HCT116 (cell line): ENCODE measurements at regions not wholly inside any gene's neighbourhood (a gene's known extent, or its start where the extent isn't known, plus 50 kb on each side); places are given as distances from the start of the nearest gene placed in this dataset.

ENCODE experiments used
- ATAC-seq: fragments of 200-7000 bp; cut with Tn5 transposase; 2 replicates; pipeline ENCODE4 v1.9.1; 2020; ENCODE audit warnings: mild to moderate bottlenecking, moderate library complexity
- BruUV-seq: library from RNA; stranded (reverse); fragments of 400-500 nt; replicated peaks from 2 replicates; lab custom pipeline; 2021; lab: Mats Ljungman, UMichigan
- CTCF ChIA-PET: fragments of 300-600 bp; sonication (Branson Sonifier 250); formaldehyde crosslinking; loops from one replicate; lab custom pipeline; 2021; ENCODE audit warnings: antibody characterized with exemption; lab: Charles Lee
- POLR2A ChIA-PET: fragments of 300-600, 350-600 bp; sonication (Branson Sonifier 250); formaldehyde crosslinking; loops from one replicate; lab custom pipeline; 2021; ENCODE audit warnings: antibody characterized with exemption; lab: Charles Lee
- RAD21 ChIA-PET, 2 experiments: fragments of 300-600 bp; sonication (Branson Sonifier 250); formaldehyde crosslinking; loops; one replicate each; lab custom pipeline; 2023; ENCODE audit warnings: low total read pairs in 2 of 2; ENCODE audit not compliant: uncharacterized antibody in 2 of 2, unreplicated experiment in 2 of 2, low non-redundant PET in 1 of 2; lab: Charles Lee
- DNase-seq: peaks from one replicate; pipeline ENCODE4 v3.0.0-alpha.2; 2010; ENCODE audit warnings: low read depth, low spot score
- H2AFZ ChIP-seq: fragments of 200-600 bp; shearing (Covaris generic), sonication (generic); 2 replicates; pipeline ENCODE4 v1.6.1; 2017; ENCODE audit warnings: low read depth, mixed run types, mixed read lengths, antibody characterized with exemption, low read length; ENCODE audit not compliant: poor library complexity, severe bottlenecking
- H3K27ac ChIP-seq: 2 replicates; pipeline ENCODE4 v1.5.1; 2012; ENCODE audit warnings: low read depth, low read length
- H3K27me3 ChIP-seq: fragments of 200-600 bp; sonication (generic); 2 replicates; pipeline ENCODE4 v1.6.1; 2016; ENCODE audit warnings: mixed run types, low read length, mixed read lengths; ENCODE audit not compliant: insufficient read depth
- H3K36me3 ChIP-seq, 2 experiments: fragments of 200-500 bp in 1 of 2; fragments of 200-600 bp in 1 of 2; sonication (Bioruptor generic) in 1 of 2; sonication (generic) in 1 of 2; 2 replicates each; pipeline versions ENCODE4 v1.5.1 to v1.6.1; 2014 to 2016; ENCODE audit warnings: low read length in 2 of 2, inconsistent platforms in 1 of 2, mixed read lengths in 1 of 2, mixed run types in 1 of 2; ENCODE audit not compliant: insufficient read depth in 2 of 2, control insufficient read depth in 1 of 2
- H3K4me1 ChIP-seq, 2 experiments: fragments of 200-600 bp in 1 of 2; sonication (generic) in 1 of 2; 2 replicates each; pipeline versions ENCODE4 v1.5.1 to v1.6.1; 2012 to 2017; ENCODE audit warnings: low read length in 2 of 2, inconsistent platforms in 1 of 2, mild to moderate bottlenecking in 1 of 2, mixed read lengths in 1 of 2, mixed run types in 1 of 2, moderate library complexity in 1 of 2; ENCODE audit not compliant: insufficient read depth in 2 of 2, control insufficient read depth in 1 of 2
- H3K4me2 ChIP-seq: fragments of 200-600 bp; sonication (generic); 2 replicates; pipeline ENCODE4 v1.6.1; 2017; ENCODE audit warnings: mixed run types, low read length, mixed read lengths
- H3K4me3 ChIP-seq, 2 experiments: fragments of 200-600 bp in 1 of 2; sonication (generic) in 1 of 2; replicated peaks in 1 of 2; 2 replicates each; pipeline ENCODE4 v1.5.1; 2011 to 2016; ENCODE audit warnings: low read length in 2 of 2, control low read depth in 1 of 2, low read depth in 1 of 2, mild to moderate bottlenecking in 1 of 2, mixed read lengths in 1 of 2, mixed run types in 1 of 2
- H3K79me2 ChIP-seq: fragments of 200-600 bp; sonication (generic); 2 replicates; pipeline ENCODE4 v1.6.1; 2017; ENCODE audit warnings: mild to moderate bottlenecking, mixed run types, low read length, moderate library complexity, mixed read lengths; ENCODE audit not compliant: insufficient read depth
- H3K9ac ChIP-seq: fragments of 200-600 bp; sonication (generic); 2 replicates; pipeline ENCODE4 v1.6.1; 2016; ENCODE audit warnings: low read length, mixed read lengths
- H3K9me2 ChIP-seq: fragments of 200-600 bp; sonication (generic), shearing (Covaris generic); 2 replicates; pipeline ENCODE4 v1.6.1; 2017; ENCODE audit warnings: mixed run types, mild to moderate bottlenecking, moderate library complexity; ENCODE audit not compliant: insufficient read depth
- H3K9me3 ChIP-seq, 2 experiments: fragments of 200-500 bp in 1 of 2; fragments of 200-600 bp in 1 of 2; sonication (Bioruptor generic) in 1 of 2; sonication (generic) in 1 of 2; 2 replicates each; pipeline ENCODE4 v1.6.1; 2014 to 2017; ENCODE audit warnings: low read length in 2 of 2, mixed read lengths in 2 of 2, inconsistent platforms in 1 of 2, low read depth in 1 of 2, mild to moderate bottlenecking in 1 of 2, mixed run types in 1 of 2, moderate library complexity in 1 of 2; ENCODE audit not compliant: control insufficient read depth in 1 of 2, insufficient read depth in 1 of 2
- H4K20me1 ChIP-seq: fragments of 200-600 bp; sonication (generic), shearing (Covaris generic); 2 replicates; pipeline ENCODE4 v1.6.1; 2017; ENCODE audit warnings: mixed run types, mild to moderate bottlenecking, moderate library complexity; ENCODE audit not compliant: insufficient read depth
- CTCF ChIP-seq, 3 experiments: fragments of 200-600 bp in 1 of 3; sonication (generic) in 1 of 3; IDR thresholded peaks in 2 of 3; conservative IDR thresholded peaks in 1 of 3; 2 replicates each; pipeline ENCODE4 v1.5.1; 2012 to 2017; ENCODE audit warnings: low read depth in 2 of 3, low read length in 2 of 3, antibody characterized with exemption in 1 of 3, borderline replicate concordance in 1 of 3, control low read depth in 1 of 3, mild to moderate bottlenecking in 1 of 3, mixed read lengths in 1 of 3, mixed run types in 1 of 3, moderate library complexity in 1 of 3; ENCODE audit not compliant: insufficient read depth in 1 of 3
- EGR1 ChIP-seq: IDR thresholded peaks from 2 replicates; pipeline ENCODE4 v1.6.1; 2012; ENCODE audit warnings: low read depth
- ELF1 ChIP-seq: IDR thresholded peaks from 2 replicates; pipeline ENCODE4 v1.6.1; 2012; ENCODE audit warnings: low read depth, borderline replicate concordance
- EZH2 ChIP-seq: fragments of 200-600 bp; sonication (generic); IDR thresholded peaks from 2 replicates; pipeline ENCODE4 v1.6.1; 2017; ENCODE audit warnings: antibody characterized with exemption, mixed run types
- FOSL1 ChIP-seq: IDR thresholded peaks from 2 replicates; pipeline ENCODE4 v1.6.1; 2012; ENCODE audit warnings: low read depth
- POLR2A ChIP-seq: IDR thresholded peaks from 2 replicates; pipeline ENCODE4 v1.7.0; 2011; ENCODE audit warnings: borderline replicate concordance; ENCODE audit not compliant: insufficient read depth, insufficient read length; ENCODE audit errors: extremely low read depth
- RAD21 ChIP-seq: IDR thresholded peaks from 2 replicates; pipeline ENCODE4 v1.6.1; 2012; ENCODE audit warnings: low read depth, mild to moderate bottlenecking
- SIN3A ChIP-seq: IDR thresholded peaks from 2 replicates; pipeline ENCODE4 v1.6.1; 2012; ENCODE audit warnings: low read depth
- SRF ChIP-seq: IDR thresholded peaks from 2 replicates; pipeline ENCODE4 v1.6.1; 2012; ENCODE audit warnings: low read depth
- TCF7L2 ChIP-seq: IDR thresholded peaks from 2 replicates; pipeline ENCODE4 v1.7.0; 2011; ENCODE audit warnings: borderline replicate concordance, inconsistent platforms; ENCODE audit not compliant: insufficient read depth, insufficient read length; ENCODE audit errors: extremely low read depth
- YY1 ChIP-seq: IDR thresholded peaks from 2 replicates; pipeline ENCODE4 v1.6.1; 2011; ENCODE audit warnings: low read length, low read depth, moderate library complexity, mild to moderate bottlenecking; ENCODE audit not compliant: insufficient replicate concordance; ENCODE audit errors: extremely low read depth
- ZFX ChIP-seq: fragments of 450-650 bp; IDR thresholded peaks from 2 replicates; pipeline ENCODE4 v1.6.1; 2017
- intact Hi-C: fragments of 100-400 bp; cut with micrococcal nuclease; formaldehyde crosslinking; loops from 2 replicates; pipeline ENCODE4 v1.10.0; 2022
- TF ChIP-seq, protein P1 (sequence below): IDR thresholded peaks from 2 replicates; pipeline ENCODE4 v1.6.1; 2012

- H3K4me2 ChIP-seq, result no peak overlapping the region
- H3K9me3 ChIP-seq, result no peaks in the 10 kb centered on the region
- no peak overlapping the region for H3K27ac ChIP-seq
- H3K4me3 ChIP-seq, result no peak overlapping the region
- no TSS peak for BruUV-seq
- intact Hi-C loops, result no loop called here
- ATAC-seq (no peak), DNase-seq (no peak)
- H3K79me2 ChIP-seq, result no peaks in the 10 kb centered on the region
- no peak overlapping the region for H2AFZ ChIP-seq
- CTCF ChIA-PET, result no interaction called here
- TF ChIP-seq EZH2 (no peak), POLR2A (no peak), ZFX (no peak)
- no peaks in the 10 kb centered on the region for H3K36me3 ChIP-seq
- POLR2A ChIA-PET, result no interaction called here
- no peaks in the 10 kb centered on the region for H3K9me2 ChIP-seq
- H4K20me1 ChIP-seq, result no peaks in the 10 kb centered on the region
- H3K9ac ChIP-seq, result no peak overlapping the region
- RAD21 ChIA-PET, result no interaction called here
- no peaks in the 10 kb centered on the region for H3K27me3 ChIP-seq
- H3K4me1 ChIP-seq, result no peaks in the 10 kb centered on the region
Measured at GRCh38 chr9:105144841-105145240, 99.6 kb upstream of the SLC44A1 start.

DNA sequence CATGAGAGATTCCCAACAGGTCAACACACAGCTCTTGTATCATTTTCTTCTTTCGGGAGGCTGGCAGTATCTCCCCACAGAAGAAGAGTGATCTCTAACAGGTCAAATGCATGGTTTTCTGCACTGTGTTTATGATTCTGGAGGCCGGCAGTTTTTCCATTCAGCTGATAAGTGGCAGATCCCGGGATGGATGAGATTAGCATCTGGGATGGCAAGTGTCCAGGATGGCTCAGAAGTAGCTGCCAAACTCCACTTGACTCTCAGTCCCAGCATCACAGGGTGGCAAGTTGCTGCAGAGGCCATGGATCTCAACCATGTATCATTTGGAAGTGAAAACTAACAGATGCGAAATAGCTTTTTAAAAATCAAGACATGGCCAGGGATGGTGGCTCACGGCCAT is 97.8 kb upstream of the SLC44A1 start:
- ATAC-seq, result no peak
- ChIA-PET RAD21 (no interaction called here), POLR2A (no interaction called here), CTCF (no interaction called here)
- no peaks in the 10 kb centered on the region for H3K79me2 ChIP-seq
- H2AFZ ChIP-seq, result no peak overlapping the region
- no peaks in the 10 kb centered on the region for H3K27me3 ChIP-seq
- H3K4me1 ChIP-seq, result peaks cover 0 to 7% of the 10 kb centered on the region in 2 experiments; a peak in 1 of 4 replicates
- H3K27ac ChIP-seq, result no peak overlapping the region
- no peaks in the 10 kb centered on the region for H3K9me2 ChIP-seq
- intact Hi-C loops, result no loop called here
- H3K4me3 ChIP-seq, result no peak overlapping the region
- H4K20me1 ChIP-seq, result no peaks in the 10 kb centered on the region
- no TSS peak for BruUV-seq
- H3K9me3 ChIP-seq, result no peaks in the 10 kb centered on the region
- H3K9ac ChIP-seq, result no peak overlapping the region
- no peak for DNase-seq
- no peaks in the 10 kb centered on the region for H3K36me3 ChIP-seq
- H3K4me2 ChIP-seq, result no peak overlapping the region
- no peak for TF ChIP-seq TCF7L2
- no peak for TF ChIP-seq CTCF (IDR thresholded peaks at IDR 0.05 in 2 of 3, conservative IDR thresholded peaks at IDR 0.05 in 1 of 3; ENCODE audit: borderline replicate concordance in 1 of 3, insufficient read depth in 1 of 3, low read depth in 2 of 3, low read length in 2 of 3)
- no peak for TF ChIP-seq SIN3A
- no peak for TF ChIP-seq YY1
- TF ChIP-seq EZH2, result no peak
- TF ChIP-seq SRF, result no peak
- no peak for TF ChIP-seq EGR1
- TF ChIP-seq RAD21, result no peak
- TF ChIP-seq ELF1, result no peak
- no peak for TF ChIP-seq FOSL1
- TF ChIP-seq, protein P1, sequence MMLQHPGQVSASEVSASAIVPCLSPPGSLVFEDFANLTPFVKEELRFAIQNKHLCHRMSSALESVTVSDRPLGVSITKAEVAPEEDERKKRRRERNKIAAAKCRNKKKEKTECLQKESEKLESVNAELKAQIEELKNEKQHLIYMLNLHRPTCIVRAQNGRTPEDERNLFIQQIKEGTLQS, result no peak
